ENCODE measurements at regions not wholly inside any gene's neighbourhood (a gene's known extent, or its start where the extent isn't known, plus 50 kb on each side); places are given as distances from the start of the nearest gene placed in this dataset.

- no peaks in the 10 kb centered on the region for H3K9me3 ChIP-seq (ENCODE audit: control extremely low read depth in 1 of 3, control insufficient read depth in 2 of 3, insufficient read depth in 1 of 3, low read length in 2 of 3)
- H3K79me2 ChIP-seq (ENCODE audit: control insufficient read depth, insufficient read depth, low read length) = no peaks in the 10 kb centered on the region
- no peaks in the 10 kb centered on the region for H3K36me3 ChIP-seq (replicated peaks in 1 of 2; ENCODE audit: control extremely low read depth in 1 of 2, control insufficient read depth in 1 of 2, extremely low read depth in 1 of 2, insufficient read depth in 2 of 2, low read length in 1 of 2)
- TF ChIP-seq CTCF (IDR thresholded peaks at IDR 0.05) = no peak
- TF ChIP-seq EZH2 (IDR thresholded peaks at IDR 0.05; ENCODE audit: borderline replicate concordance, insufficient read depth, low read depth, low read length, poor library complexity, severe bottlenecking) = no peak
- H2AFZ ChIP-seq (ENCODE audit: insufficient read depth, low read depth, low read length, poor library complexity, severe bottlenecking) = no peak overlapping the region
- no peak overlapping the region for H3K4me3 Mint-ChIP-seq
- H3K4me2 ChIP-seq (replicated peaks; ENCODE audit: low read depth, low read length, poor library complexity, severe bottlenecking) = no peak overlapping the region
- H3K4me1 ChIP-seq (ENCODE audit: control insufficient read depth in 2 of 2, insufficient read depth in 2 of 2, low read length in 2 of 2) = no peaks in the 10 kb centered on the region
- DNase-seq (no peak), ATAC-seq (ENCODE audit: low read depth) (no peak)
- intact Hi-C loops (cut with micrococcal nuclease) = no loop called here
- H3K27ac ChIP-seq (ENCODE audit: low read length in 2 of 2) = no peak overlapping the region
- ChIA-PET POLR2A (no interaction called here), CTCF (no interaction called here)
- H4K20me1 ChIP-seq (ENCODE audit: control insufficient read depth, insufficient read depth, low read length, poor library complexity, severe bottlenecking) = no peaks in the 10 kb centered on the region
- no peaks in the 10 kb centered on the region for H3K4me1 Mint-ChIP-seq
- no peaks in the 10 kb centered on the region for H3K9me3 Mint-ChIP-seq (ENCODE audit: insufficient read depth)
- WGBS (ENCODE audit: insufficient coverage) = no CpG with 5 or more reads among the region's 4 CpGs
- H3K27me3 Mint-ChIP-seq = peaks cover 12% of the 10 kb centered on the region
- H3K27ac Mint-ChIP-seq = no peak overlapping the region
- H3K9ac ChIP-seq (ENCODE audit: low read length) = no peak overlapping the region
- peaks cover 0 to 1% (median 0%) of the 10 kb centered on the region in 4 experiments for H3K27me3 ChIP-seq (replicated peaks in 1 of 4; ENCODE audit: control extremely low read depth in 1 of 4, control insufficient read depth in 3 of 4, insufficient read depth in 4 of 4, low read length in 3 of 4)
- H3K4me3 ChIP-seq (ENCODE audit: control extremely low read depth in 1 of 5, extremely low read depth in 1 of 5, insufficient read depth in 1 of 5, low read depth in 2 of 5, low read length in 4 of 5) = no peak overlapping the region
Observed at GRCh38 chr10:70952401-70952800, 64.0 kb upstream of the PCBD1 start.

DNA sequence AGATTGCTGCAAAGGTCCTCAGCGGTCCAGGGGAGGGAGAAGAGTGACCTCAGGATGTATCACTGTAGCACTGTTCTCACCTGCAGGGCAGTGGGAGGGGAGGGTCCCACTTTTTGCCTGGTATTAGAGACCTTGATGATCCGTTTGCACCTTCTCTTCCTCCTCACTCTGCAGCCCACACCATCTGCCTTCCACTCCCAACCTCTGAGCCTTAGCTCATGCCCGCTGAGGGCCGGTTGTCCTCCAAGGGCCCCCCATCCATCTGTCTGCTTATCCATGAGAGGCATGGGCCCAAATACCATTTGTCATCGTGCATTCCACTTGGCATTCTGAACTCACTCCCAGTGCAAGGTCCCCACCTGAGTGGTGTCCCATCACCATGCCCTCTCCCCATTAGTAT is 64.6 kb upstream of the PCBD1 start:
- Histone ChIP-seq H4K20me1 (ENCODE audit: control insufficient read depth, insufficient read depth, low read length, poor library complexity, severe bottlenecking) (no peaks in the 10 kb centered on the region), H3K4me3 (ENCODE audit: control extremely low read depth in 1 of 5, extremely low read depth in 1 of 5, insufficient read depth in 1 of 5, low read depth in 2 of 5, low read length in 4 of 5) (no peak overlapping the region), H3K4me1 (ENCODE audit: control insufficient read depth in 2 of 2, insufficient read depth in 2 of 2, low read length in 2 of 2) (no peaks in the 10 kb centered on the region), H3K9ac (ENCODE audit: low read length) (no peak overlapping the region), H2AFZ (ENCODE audit: insufficient read depth, low read depth, low read length, poor library complexity, severe bottlenecking) (no peak overlapping the region), H3K9me3 (ENCODE audit: control extremely low read depth in 1 of 3, control insufficient read depth in 2 of 3, insufficient read depth in 1 of 3, low read length in 2 of 3) (no peaks in the 10 kb centered on the region), H3K27ac (ENCODE audit: low read length in 2 of 2) (no peak overlapping the region), H3K4me2 (replicated peaks; ENCODE audit: low read depth, low read length, poor library complexity, severe bottlenecking) (no peak overlapping the region), H3K79me2 (ENCODE audit: control insufficient read depth, insufficient read depth, low read length) (no peaks in the 10 kb centered on the region), H3K36me3 (replicated peaks in 1 of 2; ENCODE audit: control extremely low read depth in 1 of 2, control insufficient read depth in 1 of 2, extremely low read depth in 1 of 2, insufficient read depth in 2 of 2, low read length in 1 of 2) (no peaks in the 10 kb centered on the region), H3K27me3 (replicated peaks in 1 of 4; ENCODE audit: control extremely low read depth in 1 of 4, control insufficient read depth in 3 of 4, insufficient read depth in 4 of 4, low read length in 3 of 4) (peaks cover 0 to 3% (median 0%) of the 10 kb centered on the region in 4 experiments)
- peaks cover 12% of the 10 kb centered on the region for H3K27me3 Mint-ChIP-seq
- no peak for DNase-seq
- TF ChIP-seq CTCF (IDR thresholded peaks at IDR 0.05) (no peak), EZH2 (IDR thresholded peaks at IDR 0.05; ENCODE audit: borderline replicate concordance, insufficient read depth, low read depth, low read length, poor library complexity, severe bottlenecking) (no peak)
- ChIA-PET POLR2A (no interaction called here), CTCF (no interaction called here)
- 87% methylated on average over 5 of the region's 5 CpGs for WGBS (ENCODE audit: insufficient coverage)
- intact Hi-C loops (cut with micrococcal nuclease) = no loop called here
- H3K27ac Mint-ChIP-seq = no peak overlapping the region
- H3K9me3 Mint-ChIP-seq (ENCODE audit: insufficient read depth) = no peaks in the 10 kb centered on the region
- H3K4me1 Mint-ChIP-seq = no peaks in the 10 kb centered on the region
- H3K4me3 Mint-ChIP-seq = no peak overlapping the region
- ATAC-seq (ENCODE audit: low read depth) = no peak
